Renal cortical epithelial cell (primary cell): ENCODE measurements at regions not wholly inside any gene's neighbourhood (a gene's known extent, or its start where the extent isn't known, plus 50 kb on each side); places are given as distances from the start of the nearest gene placed in this dataset.
"Not testable (repeated sequence)": the region's sequence is repeated elsewhere in the genome, so short reads cannot be mapped to it uniquely, and the experiment has no call there.

ENCODE experiments used
- DNase-seq: peaks from one replicate; pipeline ENCODE4 v3.0.0-alpha.2; 2011; ENCODE audit warnings: low read depth

DNA sequence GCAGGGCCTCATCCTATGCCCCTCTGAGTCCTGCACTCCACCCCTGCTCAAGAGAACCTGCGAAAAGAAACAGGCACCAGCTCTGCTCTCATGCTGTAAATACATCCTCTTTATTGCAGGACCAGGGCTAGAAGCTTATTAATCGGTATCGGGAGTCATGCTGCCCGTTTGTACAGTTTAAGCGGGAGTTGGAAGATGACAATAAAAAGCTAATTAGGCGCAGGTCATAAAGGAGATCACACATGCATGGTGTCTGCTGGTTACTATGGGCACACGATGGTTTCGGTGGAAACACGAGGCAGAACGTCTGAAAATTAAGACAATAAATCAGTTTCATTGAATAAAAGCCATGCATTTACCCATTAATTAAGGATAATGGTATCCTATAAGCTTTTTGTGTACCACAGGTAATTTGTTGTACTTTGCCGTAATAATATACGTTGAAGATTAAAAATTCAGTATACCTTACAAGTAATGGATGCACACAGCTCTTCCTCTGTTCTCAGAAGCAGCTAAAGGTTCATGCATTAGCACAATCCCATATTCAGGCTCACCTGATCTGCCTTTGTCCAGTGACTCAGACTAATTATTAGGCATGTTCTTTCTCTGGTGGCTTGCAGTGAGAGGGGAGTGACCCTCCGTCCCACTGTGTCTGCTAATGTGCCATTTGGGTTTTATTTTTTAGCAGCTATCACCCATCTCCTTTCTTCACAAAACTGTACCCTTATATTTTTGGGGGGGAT lies 406.0 kb downstream of the TSHZ3 start:
- no peak for DNase-seq

DNA sequence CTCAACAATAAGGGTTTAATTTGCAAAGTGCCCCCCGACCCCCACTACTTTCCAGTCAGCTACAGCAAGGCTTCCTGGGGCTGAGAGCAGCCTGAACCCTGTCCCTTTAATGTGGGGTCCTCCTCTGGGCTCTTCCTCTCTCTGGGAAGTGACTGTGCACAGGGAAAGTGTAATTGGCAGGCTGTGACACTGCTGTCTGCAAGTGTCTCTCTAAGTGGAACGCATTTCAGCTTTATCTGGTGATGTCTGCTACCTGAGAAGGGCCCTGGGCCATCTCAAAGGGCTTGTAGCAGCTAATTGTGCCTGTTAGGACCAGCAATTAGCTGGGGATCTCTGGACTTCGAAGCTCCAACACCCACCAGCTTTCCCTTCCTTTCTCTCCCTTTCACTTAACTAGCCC lies 406.6 kb downstream of the TSHZ3 start:
- no peak for DNase-seq

DNA sequence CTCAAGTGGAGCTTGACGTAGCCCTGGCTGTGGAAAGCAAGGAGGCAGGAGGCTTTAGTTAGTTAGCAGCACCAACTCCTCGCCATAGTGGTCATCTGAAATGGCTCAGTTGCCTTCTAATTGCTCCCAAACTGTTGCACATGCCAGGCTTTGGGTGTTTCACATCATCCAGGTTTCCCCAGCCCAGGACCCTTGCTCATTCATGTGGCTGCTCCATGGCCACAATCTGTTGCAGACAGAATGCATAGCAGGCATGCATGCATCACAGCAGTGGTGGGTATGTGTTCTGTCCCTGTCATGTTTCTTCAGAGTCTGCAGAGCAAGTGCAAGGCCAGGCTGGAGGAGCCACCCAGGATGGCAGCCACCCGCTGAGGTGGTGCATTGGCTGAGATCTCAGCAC lies 407.6 kb downstream of the TSHZ3 start:
- DNase-seq, result no peak

DNA sequence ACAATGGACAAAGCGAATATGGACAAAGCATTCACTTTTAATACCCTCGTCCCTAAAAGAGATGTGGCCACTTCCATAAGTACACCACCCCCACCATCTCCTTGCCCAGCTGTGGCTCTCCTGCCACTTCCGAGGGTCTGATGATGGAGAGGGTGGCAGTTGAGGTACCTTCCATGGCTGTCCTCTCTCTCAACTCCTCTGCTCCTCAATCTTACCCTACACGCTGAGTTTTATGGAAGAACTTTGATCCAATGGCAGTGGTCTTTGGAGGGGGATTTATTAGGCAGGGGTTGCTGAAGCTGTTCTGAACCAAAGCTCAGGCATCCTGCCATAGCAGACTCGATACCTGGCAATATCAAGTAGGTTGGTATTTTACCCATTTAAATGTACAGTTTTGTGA lies 413.0 kb downstream of the TSHZ3 start:
- no peak for DNase-seq

DNA sequence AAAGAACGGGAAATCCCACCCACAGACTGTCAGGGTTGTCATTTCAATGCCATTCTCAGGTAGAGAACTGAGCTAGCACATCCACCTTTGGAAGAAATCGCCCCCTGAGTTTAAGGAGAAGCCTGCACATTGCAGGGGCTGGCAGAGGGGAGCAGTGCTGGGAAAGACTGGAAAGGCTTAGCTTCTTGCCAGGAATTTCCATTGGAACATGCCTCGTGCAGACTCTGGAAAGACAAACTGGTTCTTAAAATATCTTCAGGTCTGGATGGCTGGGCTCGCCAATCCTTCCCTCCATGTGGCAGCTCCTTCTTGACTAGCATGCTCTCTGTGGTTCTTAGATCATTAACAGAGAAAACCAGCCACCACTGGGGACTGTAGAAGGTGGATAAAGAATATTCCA lies 414.1 kb downstream of the TSHZ3 start:
- DNase-seq, result no peak

DNA sequence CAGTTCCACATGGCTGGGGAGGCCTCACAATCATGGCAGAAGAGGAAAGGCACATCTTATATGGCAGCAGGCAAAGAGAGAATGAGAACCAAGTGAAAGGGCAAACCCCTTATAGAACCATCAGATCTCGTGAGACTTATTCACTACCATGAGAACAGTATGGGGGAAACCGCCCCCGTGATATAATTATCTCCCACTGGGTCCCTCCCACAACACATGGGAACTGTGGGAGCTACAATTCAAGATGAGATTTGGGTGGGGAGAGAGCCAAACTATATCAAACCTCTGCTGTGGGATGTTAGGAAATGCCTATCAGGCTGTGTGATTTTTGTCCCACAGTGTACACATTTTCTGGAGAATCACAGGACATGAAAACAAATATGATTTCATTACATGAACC lies 415.8 kb downstream of the TSHZ3 start:
- DNase-seq, result not testable (repeated sequence)

DNA sequence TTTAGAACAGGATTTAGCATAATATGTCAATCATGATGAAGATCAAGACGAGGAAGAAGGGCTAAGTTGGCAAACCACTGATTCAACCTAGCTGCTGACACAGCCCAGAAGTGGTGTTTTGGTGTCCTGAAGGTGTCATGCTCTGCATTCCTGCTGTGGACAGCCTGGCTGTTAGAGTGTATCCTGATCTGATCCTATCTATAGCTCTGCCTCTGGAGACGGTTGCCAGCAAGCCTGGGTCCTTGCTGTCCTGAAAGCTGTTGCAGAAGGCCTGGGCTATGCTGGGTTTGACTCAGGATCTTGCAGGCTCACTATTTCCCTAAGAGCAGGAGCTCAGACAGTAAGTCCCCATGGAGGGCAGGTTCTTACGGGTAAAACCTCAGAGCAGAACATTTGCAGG lies 416.4 kb downstream of the TSHZ3 start:
- no peak for DNase-seq

DNA sequence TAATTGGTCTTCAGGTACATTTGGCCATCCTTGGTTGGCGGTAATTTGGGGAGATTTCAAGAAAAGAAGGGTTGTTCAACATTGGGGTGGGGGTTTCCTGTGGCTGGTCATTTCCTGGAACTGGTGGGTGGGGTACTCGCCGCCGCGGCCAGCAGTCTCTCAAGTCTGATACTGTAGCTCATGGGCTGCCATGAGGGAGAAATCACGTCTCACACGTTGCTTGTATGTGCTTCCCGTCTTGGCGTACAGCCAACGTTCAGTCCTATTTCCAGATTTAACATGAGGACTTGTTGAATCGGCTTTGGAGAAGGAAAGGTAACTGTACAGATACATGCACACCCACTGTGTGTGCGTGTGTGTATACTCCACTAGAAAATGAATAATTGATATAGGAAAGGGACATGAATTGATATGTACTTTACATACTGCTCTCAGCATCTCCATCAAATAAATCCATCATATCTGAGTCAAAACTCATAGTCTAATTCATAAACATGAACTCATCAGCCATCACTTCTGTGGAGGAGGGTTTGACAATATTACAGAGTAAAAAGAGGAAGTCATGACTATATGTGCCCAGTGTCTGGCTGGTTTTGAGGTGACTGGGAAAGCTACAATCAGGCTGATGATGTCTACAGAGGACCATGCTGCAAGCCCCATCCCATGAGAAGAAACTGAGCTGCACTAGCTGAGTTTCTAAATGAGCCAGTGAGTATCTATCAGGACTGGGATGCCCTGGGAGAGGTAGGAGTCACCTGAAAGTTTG lies 418.1 kb downstream of the TSHZ3 start:
- no peak for DNase-seq

DNA sequence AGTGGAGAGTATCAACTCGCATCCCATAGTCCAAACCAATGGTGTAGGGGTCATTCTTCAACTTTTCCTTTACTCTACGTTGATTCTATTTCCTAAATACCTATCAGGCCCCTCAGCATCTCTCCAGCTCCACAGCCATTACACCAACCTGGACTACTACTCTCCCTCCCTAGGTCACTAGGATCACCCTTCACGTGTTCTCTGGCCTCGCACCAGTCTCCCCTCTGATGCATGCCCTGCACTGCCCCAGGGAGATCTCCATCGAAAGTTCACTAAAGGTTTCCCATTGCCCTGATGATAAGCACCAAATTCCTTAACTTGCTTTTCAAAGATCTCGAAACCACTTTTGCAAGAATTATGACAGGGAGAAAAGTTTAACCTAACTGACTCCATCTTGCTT lies 421.5 kb downstream of the TSHZ3 start:
- DNase-seq, result no peak

DNA sequence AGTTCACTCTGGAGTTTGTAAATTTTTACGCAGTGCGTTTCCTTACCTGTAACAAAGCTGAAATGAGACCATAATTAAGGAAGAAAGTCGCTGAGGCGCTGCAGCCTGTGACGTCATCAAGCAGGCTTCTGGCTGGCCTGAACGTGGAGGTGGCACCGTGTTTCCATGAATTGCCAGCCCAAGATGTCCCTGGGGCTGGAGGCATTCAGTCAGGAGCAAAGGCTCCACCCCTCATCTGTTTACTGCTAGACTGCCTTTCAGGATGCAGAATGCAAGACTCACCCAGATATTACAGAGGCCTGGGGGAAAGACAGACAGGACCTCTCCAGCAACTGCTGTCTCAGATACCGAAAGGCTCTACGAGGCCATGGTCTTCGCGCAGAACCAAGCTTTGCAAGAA lies 424.6 kb downstream of the TSHZ3 start:
- DNase-seq, result no peak

DNA sequence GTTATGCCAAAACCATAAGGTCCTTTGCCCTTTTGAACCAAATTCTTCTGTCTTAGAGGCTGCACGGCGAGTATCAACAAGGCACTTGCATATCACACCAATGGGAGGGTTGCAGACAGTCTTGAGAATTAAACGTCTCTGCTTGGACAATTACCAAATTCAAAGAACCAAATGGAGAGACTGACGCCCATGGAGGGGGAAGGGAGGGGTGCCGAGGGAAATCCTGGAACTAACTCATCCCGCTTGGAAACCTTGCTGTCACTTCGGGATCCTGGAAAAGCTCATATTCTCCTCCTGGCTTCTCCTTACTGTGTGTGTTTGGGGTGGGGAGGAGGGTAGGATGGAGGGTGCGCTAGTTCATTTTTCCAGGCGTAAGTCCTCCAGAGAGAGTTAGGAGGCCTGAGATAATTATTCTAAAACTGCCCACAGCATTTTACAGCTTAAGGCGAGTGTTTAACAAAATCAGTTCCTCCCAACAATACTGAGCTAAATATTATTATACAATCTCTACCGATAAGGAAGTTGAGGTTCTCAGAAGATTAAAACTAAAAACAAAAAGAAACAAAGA lies 425.1 kb downstream of the TSHZ3 start:
- no peak for DNase-seq

DNA sequence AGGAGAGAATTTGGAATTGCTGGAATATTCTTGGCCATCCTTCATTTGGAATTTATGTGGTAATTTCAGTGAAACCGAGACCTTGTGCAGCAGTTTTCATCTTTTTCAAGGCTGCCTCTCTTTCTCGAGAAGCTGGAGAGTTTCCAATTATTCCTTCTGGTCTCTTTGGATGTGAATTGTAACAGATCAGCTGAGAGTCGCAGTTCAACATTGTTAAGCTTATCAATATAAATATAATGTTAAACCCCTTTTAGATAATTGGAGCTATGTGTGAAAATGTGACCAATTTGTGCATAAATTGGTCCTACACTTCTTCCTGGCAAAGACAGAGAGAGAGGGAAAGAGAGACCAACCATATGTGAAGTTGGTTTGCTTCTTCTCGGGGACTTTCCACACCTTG lies 425.6 kb downstream of the TSHZ3 start:
- no peak for DNase-seq

DNA sequence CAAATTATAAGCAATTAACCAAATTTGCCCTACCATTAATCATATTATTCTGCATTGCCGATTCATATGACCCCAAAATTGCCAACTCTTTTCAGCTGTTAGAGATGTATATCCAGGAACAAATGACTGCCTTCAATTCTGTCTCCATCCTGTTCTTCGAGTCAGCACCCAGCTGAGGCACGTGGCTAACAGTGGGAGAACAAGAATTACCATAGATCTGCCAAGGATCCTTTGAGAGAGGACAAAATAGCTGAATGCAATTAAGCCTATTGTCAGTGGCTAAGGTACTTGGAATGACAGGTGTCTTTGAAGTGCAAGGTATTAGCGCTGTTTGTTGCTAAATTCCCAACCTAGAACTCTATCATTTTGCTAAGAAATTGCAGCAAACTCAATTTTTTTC lies 426.1 kb downstream of the TSHZ3 start:
- no peak for DNase-seq

DNA sequence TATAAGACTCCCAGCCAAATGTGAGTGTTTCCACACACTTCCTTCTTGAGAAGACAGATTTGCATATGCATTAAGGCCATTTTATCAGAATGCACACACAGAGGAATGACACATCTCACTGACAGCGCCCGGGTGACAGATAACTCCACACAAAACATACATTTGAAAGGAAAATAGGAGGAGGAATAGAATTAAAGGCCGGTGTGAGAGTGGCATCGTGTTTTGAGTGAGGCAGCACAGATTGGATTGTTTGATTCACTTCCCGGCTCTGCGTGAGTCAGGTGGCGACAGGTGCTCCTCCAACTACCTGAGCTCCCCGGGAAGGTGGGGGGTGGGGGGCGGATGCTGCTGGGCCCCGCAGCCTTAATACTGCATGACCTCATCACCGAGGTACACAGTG lies 429.0 kb downstream of the TSHZ3 start:
- DNase-seq, result no peak

DNA sequence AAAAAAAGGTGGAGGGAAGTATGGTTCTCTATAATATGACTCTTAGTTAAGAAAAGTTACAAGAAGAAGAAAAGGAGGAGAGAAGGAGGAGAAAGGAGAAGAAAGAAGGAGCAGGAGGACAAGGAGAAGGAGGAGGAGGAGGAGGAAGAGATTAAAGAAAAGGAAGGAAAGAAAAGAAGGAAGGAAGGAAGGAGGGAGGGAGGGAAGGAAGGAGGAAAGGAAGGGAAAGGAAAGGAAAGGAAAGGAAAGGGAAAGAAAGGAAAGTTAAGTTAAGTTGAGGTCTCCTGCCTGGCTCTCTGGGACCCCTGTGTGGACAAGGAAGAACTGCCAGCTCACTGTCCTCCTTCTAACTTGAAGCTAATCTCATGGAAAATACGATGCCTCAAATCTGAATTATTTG lies 429.5 kb downstream of the TSHZ3 start:
- no peak for DNase-seq

DNA sequence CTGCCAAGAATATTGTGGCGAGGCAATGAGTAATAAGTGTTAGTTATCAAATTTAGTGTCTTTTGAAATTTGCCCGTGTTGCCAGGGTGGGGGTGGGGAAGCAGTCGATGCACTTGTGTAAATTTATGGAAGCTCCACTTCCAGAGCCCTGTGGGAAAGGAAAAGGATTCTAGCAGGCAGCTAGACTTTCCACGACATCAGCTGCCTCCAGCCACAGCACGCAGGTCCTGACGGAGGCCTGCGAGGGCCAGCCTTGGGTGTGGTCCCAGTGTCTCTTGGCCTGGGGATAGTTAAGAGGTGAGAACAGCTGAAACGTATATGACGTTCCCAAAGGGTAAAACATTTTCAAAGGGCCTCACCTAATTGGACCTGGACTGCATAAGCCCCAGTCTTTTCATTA lies 433.0 kb downstream of the TSHZ3 start:
- no peak for DNase-seq

DNA sequence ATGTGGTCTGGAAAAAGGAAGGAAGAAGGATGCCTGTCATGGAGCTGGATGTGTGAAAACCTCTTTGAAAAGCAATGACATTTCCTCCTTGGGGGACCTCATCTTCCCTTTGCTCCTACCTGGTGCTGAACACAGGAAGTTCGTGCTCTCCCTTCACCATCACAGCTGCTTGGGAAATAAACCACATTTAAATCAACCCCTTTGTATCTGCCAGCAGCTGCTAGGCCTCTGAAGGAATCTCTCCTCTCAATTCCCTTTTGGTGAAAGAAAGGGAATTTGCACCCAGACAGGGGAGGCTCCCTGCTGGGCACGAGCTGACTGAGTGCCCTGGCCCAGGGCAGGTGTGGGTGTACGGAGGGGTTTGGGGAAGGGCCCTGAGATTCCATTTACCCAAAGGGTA lies 437.7 kb downstream of the TSHZ3 start:
- no peak for DNase-seq

DNA sequence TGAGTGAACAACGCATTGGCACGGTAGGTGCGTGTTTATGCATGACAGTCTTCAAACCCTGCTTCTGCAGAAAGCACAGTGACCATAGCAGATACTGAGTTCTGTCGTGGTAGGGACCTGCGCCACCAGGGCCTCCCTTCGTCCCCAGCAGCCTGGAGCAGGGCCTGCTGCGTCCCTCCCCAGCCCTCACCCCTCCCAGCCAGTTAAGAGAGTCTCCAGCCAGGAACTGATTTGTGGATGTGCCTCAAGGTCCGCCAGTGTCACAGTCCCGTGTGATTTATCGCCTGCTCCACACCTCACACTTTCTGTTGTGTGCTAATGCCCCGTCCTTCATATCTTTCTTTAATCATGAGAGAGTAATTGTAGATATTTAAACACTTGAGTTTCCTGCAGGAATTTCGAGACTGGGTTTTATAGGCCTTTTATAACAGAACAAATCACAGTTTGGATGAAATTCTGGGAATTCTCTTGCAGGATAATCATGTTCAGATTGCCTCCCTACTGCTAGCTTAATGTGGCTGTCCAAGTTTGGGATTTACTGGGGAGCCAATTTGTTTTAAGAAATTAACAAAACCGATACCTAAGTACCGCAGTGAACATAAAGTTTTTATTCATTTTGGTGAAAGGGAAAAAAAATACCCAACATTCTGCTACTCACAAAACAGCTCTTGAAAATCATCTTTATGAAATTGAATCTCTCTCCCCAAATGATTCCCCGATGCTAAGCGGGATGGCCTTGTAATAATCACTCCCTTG lies 438.6 kb downstream of the TSHZ3 start:
- DNase-seq, result no peak

DNA sequence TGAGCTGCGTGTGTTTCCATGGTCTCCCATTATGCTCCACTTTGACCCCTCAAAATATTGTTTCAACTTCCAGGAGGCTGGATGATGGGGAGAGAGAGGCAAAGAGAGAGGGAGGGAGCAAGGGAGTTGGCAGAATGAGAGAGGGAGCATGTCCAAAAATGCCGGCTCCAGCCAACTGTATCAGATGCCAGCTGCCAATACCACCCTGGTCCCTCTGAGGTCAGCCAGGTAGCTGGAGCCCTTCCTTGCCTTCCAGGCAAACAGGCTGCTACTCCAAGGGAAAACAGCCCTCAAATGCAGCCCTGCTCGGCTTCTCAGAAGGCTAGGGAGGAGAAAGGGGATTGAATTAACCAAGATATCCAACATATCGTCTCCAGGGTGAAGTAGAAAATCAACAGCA lies 440.0 kb downstream of the TSHZ3 start:
- DNase-seq, result no peak

DNA sequence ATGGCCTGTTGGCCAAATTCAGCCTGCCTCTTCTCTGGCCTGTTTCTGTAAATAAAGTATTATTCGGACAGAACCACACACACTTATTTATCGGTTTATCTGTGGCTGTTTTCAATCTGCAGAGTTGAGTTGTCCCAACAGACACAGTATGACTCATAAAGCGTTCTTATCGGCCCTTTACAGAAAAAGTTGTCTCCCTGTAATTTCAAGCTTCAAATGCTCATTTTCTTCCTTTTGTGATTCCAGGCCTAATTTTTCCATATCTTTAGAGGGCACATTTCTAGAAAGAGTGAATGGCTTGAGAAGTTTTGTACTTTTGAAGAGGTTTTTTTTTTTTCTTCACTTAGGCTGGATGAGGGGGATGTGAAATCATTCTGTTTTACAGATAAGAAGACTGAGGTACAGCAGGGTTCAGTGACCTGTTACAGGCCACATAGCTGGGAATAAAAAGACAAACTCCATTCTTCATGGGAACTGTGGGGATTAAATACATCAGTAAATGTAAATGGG lies 440.9 kb downstream of the TSHZ3 start:
- no peak for DNase-seq

DNA sequence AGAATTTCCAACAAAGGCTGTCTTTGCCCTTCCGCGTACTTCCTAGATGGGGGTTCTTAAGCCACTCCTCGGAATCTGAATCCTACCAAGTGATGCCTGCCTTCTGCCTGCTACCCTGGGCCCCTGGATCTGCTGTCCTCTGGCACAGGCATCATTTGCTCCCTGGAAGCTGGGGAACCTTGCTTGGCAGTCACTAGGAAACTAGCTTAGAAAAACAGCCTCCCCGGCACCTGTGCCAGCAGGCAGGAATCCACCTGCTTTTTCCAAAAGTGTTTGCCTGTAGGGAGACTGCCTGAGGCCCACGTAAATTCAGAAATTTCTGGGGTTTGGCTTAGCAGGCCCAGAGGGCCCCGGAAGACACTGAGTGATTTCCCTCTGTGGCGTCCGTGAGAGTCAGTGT lies 442.4 kb downstream of the TSHZ3 start:
- DNase-seq, result no peak

DNA sequence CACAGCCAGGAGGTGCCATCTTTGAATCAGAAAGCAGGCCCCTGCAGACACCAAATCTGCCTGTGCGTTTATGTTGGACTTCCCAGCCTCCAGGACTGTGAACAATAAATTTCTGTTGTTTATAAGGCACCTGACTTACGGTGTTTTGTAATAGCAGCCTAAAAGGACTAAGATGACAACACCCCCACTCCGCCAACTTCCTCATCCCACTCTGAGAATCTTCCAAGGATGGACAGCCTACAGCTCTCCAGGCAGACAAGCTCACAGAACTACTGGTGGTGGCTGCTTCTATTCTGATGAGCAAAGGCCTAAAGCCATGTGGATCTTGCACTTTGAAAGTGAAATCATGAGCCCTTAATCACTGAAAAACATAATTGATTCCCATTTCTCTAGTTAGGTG lies 449.2 kb downstream of the TSHZ3 start:
- DNase-seq, result no peak
